ENCODE measurements at regions not wholly inside any gene's neighbourhood (a gene's known extent, or its start where the extent isn't known, plus 50 kb on each side); places are given as distances from the start of the nearest gene placed in this dataset.

GRCh38 chr20:60371384-60371783, 413.2 kb downstream of the CDH26 start:
- DNase-seq (ENCODE audit: low read depth), result no peak

DNA sequence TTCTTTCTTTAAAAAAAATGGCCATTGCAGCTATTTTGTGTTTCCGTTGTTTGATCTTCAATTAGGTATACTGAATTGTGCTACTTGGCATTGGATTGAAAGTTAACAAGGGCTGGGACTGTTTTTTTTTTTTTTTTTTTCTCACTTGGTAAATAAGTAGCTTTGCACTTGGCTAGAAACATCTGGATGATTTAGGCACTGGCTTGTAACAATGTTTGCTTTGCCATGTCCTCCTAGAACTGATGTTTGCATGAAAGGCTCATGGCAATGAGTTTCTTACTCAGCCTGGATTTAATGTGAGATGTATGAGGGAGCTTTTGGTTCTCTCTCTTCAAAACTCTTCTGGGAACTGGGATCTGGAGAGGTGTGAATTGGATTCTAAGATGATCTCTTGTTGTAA, 414.1 kb downstream of the CDH26 start:
- DNase-seq (ENCODE audit: low read depth), result no peak

GRCh38 chr20:60372822-60373221, 414.6 kb downstream of the CDH26 start:
- no peak for DNase-seq (ENCODE audit: low read depth)

GRCh38 chr20:60378620-60379019, 420.4 kb downstream of the CDH26 start:
- DNase-seq (ENCODE audit: low read depth), result no peak

DNA sequence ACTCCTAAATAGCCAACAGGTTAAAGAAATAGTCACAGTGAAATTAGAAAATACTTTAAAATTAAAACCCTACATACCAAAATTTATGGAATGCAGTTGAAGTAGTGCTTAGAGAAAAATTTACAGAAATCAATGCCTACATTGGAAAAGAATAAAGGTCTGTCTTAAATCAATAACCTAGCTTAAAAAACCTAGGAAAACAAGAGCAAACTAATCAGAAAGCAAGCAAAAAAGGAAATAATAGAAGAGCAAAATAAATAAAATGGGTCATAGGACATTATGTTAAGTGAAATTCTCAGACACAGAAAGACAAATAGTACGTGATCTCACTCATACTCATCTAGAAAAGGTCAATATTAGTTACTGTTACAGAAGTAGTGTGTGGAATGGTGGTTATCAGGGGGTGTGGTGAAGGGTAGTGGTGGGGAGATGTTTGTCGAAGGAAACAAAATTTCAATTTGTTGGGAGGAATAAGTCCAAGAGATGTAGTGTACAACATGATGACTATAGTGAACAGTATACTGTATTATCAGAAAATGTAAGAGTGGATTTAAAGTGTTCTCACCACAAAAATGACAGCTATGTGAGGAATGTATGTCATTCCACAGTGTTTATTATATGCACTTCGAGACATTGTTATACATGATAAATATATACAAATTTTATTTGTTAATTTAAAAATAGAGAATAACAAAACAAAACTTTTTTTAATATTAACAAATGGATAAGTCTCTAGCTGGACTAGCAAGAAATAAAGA, 423.6 kb downstream of the CDH26 start:
- no peak for DNase-seq (ENCODE audit: low read depth)

DNA sequence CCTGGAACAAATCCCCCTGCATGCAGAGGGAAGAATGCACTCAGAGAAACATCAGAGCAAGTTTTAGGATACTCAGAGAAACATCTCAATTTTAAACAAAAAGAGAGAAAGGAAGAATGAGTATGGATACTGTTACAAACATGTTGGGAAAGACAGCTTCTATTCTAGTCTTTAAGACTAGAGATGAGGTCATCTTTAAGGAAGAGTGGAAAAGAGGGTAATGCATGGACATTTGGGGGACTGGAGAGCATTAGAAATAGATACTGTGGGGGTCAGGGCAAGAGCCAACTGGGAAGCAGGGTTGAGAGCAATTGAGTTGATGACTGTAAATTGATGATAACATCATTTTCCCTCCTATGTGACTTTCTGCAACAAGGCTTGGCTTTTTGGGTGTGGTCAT, 431.2 kb downstream of the CDH26 start:
- DNase-seq (ENCODE audit: low read depth), result no peak

GRCh38 chr20:60389882-60390281, 431.7 kb downstream of the CDH26 start:
- no peak for DNase-seq (ENCODE audit: low read depth)

DNA sequence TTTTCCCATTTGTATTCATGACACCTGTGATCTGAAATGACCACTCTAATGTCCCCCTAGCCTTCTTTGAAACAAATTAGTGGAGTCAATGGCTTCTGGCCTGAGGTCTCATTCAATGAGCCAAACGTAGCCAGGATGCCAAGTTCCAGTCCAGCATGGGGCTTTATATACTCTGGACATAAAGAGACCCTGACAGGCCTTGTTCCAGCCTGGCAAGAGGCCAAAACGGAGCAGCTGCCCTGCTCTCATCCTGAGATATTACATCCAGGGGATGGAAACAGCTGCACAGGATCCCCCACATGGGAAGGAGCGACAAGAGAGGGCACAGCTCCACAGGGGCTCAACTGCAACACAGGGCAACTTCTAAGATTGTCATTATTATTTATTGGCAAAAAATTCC, 437.8 kb downstream of the CDH26 start:
- DNase-seq (ENCODE audit: low read depth), result no peak

DNA sequence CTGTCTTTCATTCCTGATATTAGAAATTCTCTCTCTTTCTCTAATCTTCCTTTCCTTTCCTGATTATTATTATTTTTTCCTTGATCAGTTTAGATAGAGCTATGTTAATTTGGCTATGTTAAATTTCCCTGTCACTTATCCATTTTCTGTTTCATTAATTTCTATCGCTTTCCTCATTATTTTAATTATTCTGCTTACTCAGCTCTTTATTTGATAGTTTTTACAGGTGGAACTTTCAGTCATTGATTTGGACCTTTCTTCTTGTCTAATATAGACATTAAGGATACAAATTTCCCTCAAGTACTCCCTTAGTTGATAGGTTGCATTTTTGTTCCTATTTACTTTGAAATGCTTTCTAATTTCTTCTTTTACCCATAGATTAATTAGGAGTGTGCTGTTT, 442.3 kb downstream of the CDH26 start:
- no peak for DNase-seq (ENCODE audit: low read depth)

GRCh38 chr20:60402189-60403058, 444.2 kb downstream of the CDH26 start:
- no peak for DNase-seq (ENCODE audit: low read depth)

DNA sequence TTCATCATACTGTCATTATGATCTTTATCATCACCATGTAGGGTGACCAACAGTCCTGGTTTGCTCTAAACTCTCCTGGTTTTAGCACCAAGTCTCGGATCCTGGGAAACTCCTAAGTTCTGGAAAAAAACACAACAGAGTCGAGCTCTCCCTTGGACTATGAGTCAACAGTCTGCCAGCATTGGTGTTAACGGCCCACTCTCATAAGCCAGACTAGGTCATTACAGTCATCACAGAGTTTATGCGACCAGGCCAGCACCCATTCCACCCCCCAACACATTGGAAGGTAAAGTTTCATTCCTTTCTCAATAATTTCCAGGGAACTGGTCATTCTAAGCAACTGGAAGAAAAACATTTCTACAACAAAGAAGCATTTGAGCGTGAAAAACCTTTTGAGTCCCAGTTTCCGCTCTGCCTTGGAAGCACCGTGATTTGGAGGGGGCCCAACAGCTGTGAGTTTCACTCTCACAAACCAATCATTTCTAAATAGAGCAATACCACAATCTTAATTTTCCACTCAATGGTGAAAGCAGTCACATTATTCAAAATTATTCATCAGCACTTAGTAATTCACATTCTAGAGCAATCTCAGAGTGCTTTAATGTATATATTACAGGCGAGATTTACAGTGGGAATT, 445.0 kb downstream of the CDH26 start:
- DNase-seq (ENCODE audit: low read depth), result no peak

DNA sequence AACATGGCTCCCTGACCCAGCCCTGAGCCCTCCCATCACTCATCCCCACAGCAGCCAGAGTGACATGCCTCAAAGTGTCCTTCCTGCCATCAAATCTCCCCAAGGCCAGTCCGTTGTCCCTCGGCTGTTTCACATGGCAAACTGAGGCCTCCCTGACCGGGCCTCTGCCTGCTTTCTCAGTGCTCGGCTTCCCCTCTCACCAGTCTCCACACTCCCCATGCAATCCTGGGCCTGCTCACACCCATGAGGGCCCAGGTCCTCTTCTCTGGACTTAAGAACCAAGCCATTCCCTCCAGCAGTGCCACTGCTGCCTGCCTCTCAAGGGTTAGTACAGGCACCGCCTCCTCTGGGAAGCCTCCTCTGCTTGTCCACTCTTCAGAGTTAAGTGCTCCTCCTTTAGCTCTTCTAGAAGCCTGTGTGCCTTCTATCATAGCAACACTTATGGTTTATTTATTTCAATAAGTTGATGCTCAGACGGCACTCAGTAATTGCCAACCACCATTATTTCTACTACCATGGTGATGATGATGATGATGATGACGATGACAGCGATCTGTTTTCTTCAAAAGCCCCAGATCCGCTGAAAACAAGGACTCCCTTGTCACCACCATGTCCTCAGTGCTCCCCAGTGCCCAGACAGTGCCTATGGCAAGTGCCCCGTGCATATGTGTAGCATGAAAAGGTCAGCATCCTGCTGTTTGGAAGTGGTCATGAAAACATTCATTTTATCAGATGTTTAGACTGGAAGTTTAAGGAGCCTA, 449.0 kb downstream of the CDH26 start:
- no peak for DNase-seq (ENCODE audit: low read depth)

DNA sequence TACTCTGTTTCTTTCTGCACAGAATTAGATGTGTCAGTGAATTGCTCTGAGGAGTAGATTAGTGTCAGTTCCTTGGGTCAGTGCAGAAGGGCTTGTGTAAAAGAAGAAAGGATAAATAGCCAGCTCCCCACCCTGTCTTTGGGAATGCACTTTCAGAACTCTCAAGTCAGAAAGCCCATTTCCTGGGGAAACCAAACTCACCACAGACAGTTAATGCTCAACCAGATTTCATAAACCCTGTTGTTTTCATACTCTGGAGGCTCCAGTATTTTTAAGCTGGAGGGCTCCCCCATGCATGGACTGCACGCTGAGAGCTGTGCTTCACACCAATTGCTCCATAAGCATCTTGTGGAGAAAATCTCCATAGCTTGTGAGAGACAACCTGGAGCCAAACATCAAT, 449.7 kb downstream of the CDH26 start:
- DNase-seq (ENCODE audit: low read depth), result no peak

DNA sequence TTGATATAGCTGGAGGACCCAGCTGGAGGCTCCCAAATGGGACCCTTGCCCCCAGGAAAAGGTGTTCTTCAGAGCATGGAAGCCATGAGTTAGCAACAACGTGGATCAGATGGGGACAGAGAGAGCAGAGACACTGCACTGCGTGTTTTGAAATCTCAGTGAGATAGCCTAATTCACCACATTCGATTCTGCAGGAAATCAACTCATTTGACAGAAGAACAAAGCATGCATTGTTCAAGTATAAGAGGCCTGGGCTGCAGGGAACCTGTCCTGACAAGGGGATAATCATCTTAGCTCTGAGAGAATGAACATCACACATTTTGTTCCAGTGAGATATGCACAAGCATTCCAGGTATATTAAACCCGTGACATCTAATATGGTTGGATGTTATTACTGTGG, 450.2 kb downstream of the CDH26 start:
- DNase-seq (ENCODE audit: low read depth), result no peak

GRCh38 chr20:60410618-60411264, 452.5 kb downstream of the CDH26 start:
- no peak for DNase-seq (ENCODE audit: low read depth)

DNA sequence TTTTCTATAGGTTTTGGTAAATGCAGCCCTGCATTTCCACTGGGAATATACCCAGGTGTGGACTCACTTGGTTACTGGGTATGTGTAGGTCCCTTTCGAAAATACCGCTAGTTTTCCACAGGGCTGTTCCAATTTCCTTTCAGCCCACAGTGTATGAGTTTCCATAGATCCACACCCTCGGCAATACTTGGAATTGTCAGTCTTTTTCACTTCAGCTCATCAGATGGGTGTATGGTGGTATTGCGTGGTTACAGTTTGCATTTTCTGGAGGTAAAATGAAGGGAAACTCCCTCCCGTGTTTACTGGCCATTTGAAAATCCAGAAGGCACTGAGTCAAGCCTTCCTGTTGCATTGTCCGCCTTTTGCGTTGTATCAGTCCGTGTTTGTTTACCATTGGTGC, 453.6 kb downstream of the CDH26 start:
- no peak for DNase-seq (ENCODE audit: low read depth)

DNA sequence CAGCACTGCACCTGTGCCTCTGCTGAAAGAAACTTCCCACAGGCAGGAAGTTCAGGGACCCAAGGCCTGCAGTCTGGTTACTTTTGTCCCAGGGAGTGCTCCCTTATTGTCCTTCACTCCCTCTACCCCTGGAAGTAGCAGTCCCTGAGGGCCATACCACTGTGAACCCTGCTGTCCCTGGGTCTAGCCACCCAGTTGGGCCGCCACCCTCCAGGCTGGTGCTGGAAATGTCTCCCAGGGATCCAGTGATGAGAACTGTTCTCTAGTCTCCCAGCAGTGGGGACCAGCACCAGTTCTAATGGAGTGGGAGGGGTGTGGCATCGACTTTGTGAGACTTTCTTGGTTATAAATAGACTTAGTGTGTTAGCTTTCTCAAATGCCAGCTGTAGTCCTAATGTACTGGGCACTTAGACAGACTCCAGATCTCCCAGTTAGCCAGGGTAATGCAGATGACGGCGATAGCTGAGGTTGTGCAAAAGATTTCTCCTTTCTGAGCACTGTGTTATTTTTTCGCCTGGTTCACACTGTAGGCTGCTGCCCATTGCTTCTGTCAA, 462.5 kb downstream of the CDH26 start:
- DNase-seq (ENCODE audit: low read depth), result no peak

DNA sequence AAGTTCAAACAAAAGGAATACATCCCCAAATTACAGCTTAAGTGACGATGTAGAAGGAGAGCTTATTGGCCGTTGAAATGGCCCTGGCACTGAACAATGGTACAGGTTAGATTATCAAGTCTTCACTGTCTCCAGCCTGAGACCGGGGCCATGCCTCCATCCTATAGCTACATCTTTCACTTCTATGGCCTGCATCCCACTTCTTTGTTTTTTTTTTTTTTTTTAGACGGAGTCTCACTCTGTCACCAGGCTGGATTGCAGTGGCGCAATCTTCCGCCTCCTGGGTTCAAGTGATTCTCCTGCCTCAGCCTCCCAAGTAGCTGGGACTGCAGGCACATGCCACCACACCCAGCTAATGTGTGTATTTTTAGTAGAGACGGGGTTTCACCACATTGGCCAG, 464.6 kb downstream of the CDH26 start:
- DNase-seq (ENCODE audit: low read depth), result no peak

DNA sequence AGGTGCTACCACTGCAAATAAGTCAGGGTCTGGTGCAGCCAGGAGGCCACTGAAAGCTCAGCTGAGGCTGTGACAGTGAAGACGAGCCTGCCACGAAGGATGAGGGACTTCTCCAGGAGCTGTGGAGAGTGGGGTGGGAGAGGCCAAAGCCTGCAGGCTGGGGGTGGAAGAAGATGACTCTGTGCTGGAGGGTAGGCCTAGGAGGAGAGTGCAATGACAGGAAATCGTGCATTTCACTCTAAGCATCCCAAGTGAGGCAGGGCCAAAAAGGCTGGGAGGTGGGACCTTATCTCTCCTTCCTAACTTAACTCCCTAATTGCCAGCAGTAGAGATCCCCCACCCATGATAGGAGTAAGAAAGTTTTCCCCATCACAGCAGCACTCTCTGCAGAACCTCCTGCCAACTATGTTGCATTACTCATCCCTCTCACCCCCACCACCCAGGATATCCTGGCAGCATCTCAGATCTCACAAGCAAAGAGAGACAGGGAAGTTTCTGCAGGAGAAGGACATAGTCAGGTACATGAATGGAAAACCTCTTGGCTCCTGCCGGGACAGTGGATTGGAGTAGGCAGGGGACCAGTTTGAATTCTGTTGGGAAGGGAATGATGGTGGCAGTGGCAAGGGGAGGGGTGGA, 466.2 kb downstream of the CDH26 start:
- no peak for DNase-seq (ENCODE audit: low read depth)

- DNase-seq (ENCODE audit: low read depth), result no peak
Measured at GRCh38 chr20:60427516-60427915, 469.3 kb downstream of the CDH26 start.

- DNase-seq (ENCODE audit: low read depth), result no peak
Measured at GRCh38 chr20:60428651-60429050, 470.4 kb downstream of the CDH26 start.
